Sigmoid colon (tissue), 4 donors: ENCODE measurements at regions not wholly inside any gene's neighbourhood (a gene's known extent, or its start where the extent isn't known, plus 50 kb on each side); places are given as distances from the start of the nearest gene placed in this dataset.

Source experiments
- POLR2AphosphoS5 ChIP-seq, 4 donors: sonication (generic); formaldehyde crosslinking; IDR thresholded peaks; one replicate each; pipeline ENCODE4 v1.6.1; 2017; ENCODE audit warnings: antibody characterized with exemption in 4 of 4
- TF ChIP-seq, protein P1 (sequence below), 4 experiments: fragments of 450-650 bp in 3 of 4; fragments of 200-600 bp in 1 of 4; IDR thresholded peaks; one replicate each; pipeline ENCODE4 v1.5.1; 2016 to 2019; ENCODE audit warnings: antibody characterized with exemption in 4 of 4, mild to moderate bottlenecking in 3 of 4, moderate library complexity in 2 of 4

DNA sequence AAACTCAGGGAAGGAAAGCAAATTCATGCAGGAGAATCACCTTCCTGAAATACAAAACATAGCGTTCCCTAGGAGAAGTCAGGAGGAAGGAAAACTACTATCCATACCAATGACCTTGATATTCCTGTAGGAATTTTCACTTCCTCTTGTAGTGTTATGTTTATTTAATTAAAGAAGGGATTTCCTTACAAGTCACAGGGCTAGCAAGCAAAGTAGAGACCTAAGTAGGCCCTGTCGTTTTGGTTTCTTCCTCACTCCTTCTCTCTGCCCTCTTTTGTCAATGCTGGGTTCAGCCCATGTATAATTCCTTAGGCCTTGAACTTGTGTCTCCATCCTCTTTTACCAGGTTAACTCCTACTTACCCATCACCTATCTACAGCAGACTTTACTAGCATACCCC is 435.2 kb upstream of the LRATD1 start:
- no peak for TF ChIP-seq POLR2AphosphoS5 (IDR thresholded peaks at IDR 0.05)
- TF ChIP-seq, protein P1, sequence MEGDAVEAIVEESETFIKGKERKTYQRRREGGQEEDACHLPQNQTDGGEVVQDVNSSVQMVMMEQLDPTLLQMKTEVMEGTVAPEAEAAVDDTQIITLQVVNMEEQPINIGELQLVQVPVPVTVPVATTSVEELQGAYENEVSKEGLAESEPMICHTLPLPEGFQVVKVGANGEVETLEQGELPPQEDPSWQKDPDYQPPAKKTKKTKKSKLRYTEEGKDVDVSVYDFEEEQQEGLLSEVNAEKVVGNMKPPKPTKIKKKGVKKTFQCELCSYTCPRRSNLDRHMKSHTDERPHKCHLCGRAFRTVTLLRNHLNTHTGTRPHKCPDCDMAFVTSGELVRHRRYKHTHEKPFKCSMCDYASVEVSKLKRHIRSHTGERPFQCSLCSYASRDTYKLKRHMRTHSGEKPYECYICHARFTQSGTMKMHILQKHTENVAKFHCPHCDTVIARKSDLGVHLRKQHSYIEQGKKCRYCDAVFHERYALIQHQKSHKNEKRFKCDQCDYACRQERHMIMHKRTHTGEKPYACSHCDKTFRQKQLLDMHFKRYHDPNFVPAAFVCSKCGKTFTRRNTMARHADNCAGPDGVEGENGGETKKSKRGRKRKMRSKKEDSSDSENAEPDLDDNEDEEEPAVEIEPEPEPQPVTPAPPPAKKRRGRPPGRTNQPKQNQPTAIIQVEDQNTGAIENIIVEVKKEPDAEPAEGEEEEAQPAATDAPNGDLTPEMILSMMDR (IDR thresholded peaks at IDR 0.05) = no peak
